GM23338 (cell line): ENCODE measurements at regions not wholly inside any gene's neighbourhood (a gene's known extent, or its start where the extent isn't known, plus 50 kb on each side); places are given as distances from the start of the nearest gene placed in this dataset.

Experiments
- ATAC-seq: fragments of 200-7000 bp; cut with Tn5 transposase; 3 replicates; pipeline ENCODE4 v1.9.1; 2020
- DNase-seq: peaks from one replicate; pipeline ENCODE4 v3.0.0-alpha.2; 2015; ENCODE audit warnings: low spot score
- H2AFZ ChIP-seq: fragments of 200-600 bp; sonication (generic); 2 replicates; pipeline ENCODE4 v1.8.0; 2016; ENCODE audit warnings: antibody characterized with exemption, mild to moderate bottlenecking, moderate library complexity
- H3F3A ChIP-seq: fragments of 200-600 bp; sonication (generic); replicated peaks from 2 replicates; pipeline ENCODE4 v1.8.0; 2017; ENCODE audit warnings: antibody characterized with exemption, mixed run types, low read depth
- H3K27ac ChIP-seq: fragments of 200-600 bp; sonication (generic); 2 replicates; pipeline ENCODE4 v1.6.1; 2016; ENCODE audit warnings: low read depth
- H3K27me3 ChIP-seq: fragments of 200-600 bp; sonication (generic); 2 replicates; pipeline ENCODE4 v1.8.0; 2016; ENCODE audit warnings: mild to moderate bottlenecking, mixed run types, moderate library complexity; ENCODE audit not compliant: insufficient read depth
- H3K36me3 ChIP-seq: fragments of 200-600 bp; sonication (generic); 2 replicates; pipeline ENCODE4 v1.8.0; 2016; ENCODE audit warnings: mild to moderate bottlenecking; ENCODE audit not compliant: insufficient read depth
- H3K4me1 ChIP-seq: fragments of 200-600 bp; sonication (generic); 2 replicates; pipeline ENCODE4 v1.8.0; 2016; ENCODE audit warnings: mild to moderate bottlenecking, moderate library complexity; ENCODE audit not compliant: insufficient read depth
- H3K4me2 ChIP-seq: fragments of 200-600 bp; sonication (generic); 2 replicates; pipeline ENCODE4 v1.7.1; 2017; ENCODE audit warnings: mixed run types
- H3K4me3 ChIP-seq: fragments of 200-600 bp; sonication (generic); 2 replicates; pipeline ENCODE4 v1.6.1; 2016; ENCODE audit warnings: mixed run types
- H3K79me2 ChIP-seq: fragments of 200-600 bp; sonication (generic); replicated peaks from 2 replicates; pipeline ENCODE4 v1.8.0; 2017; ENCODE audit warnings: mild to moderate bottlenecking; ENCODE audit not compliant: insufficient read depth
- H3K9me2 ChIP-seq: fragments of 200-600 bp; sonication (generic); 2 replicates; pipeline ENCODE4 v1.8.0; 2017; ENCODE audit not compliant: insufficient read depth
- H4K20me1 ChIP-seq: fragments of 200-600 bp; sonication (generic); replicated peaks from 2 replicates; pipeline ENCODE4 v1.8.0; 2017; ENCODE audit warnings: mild to moderate bottlenecking; ENCODE audit not compliant: insufficient read depth
- H3K27ac Mint-ChIP-seq: 2 replicates; pipeline ENCODE4 v1.8.0; 2020; ENCODE audit warnings: inconsistent platforms, mild to moderate bottlenecking, moderate library complexity, mixed read lengths
- H3K27me3 Mint-ChIP-seq: 3 replicates; pipeline ENCODE4 v1.8.0; 2022; ENCODE audit warnings: low read depth, mild to moderate bottlenecking, moderate library complexity, mixed read lengths, inconsistent platforms; ENCODE audit not compliant: insufficient read depth, poor library complexity
- H3K36me3 Mint-ChIP-seq: 3 replicates; pipeline ENCODE4 v1.8.0; 2021; ENCODE audit warnings: low read depth, mild to moderate bottlenecking, inconsistent platforms, moderate library complexity, mixed read lengths
- H3K4me1 Mint-ChIP-seq: 3 replicates; pipeline ENCODE4 v1.8.0; 2020; ENCODE audit warnings: mild to moderate bottlenecking, inconsistent platforms, mixed read lengths
- H3K4me3 Mint-ChIP-seq: 3 replicates; pipeline ENCODE4 v1.8.0; 2021; ENCODE audit warnings: moderate library complexity, mild to moderate bottlenecking, inconsistent platforms, mixed read lengths
- H3K9me3 Mint-ChIP-seq: 3 replicates; pipeline ENCODE4 v1.8.0; 2020; ENCODE audit warnings: moderate library complexity, mild to moderate bottlenecking, inconsistent platforms, mixed read lengths
- EZH2 ChIP-seq: fragments of 200-600 bp; sonication (generic); IDR thresholded peaks from one replicate; pipeline ENCODE4 v1.8.0; 2017; ENCODE audit warnings: antibody characterized with exemption, mild to moderate bottlenecking, low read depth; ENCODE audit not compliant: unreplicated experiment
- EZH2phosphoT487 ChIP-seq: fragments of 200-600 bp; sonication (generic); IDR thresholded peaks from one replicate; pipeline ENCODE4 v1.8.1; 2018; ENCODE audit warnings: antibody characterized with exemption; ENCODE audit not compliant: unreplicated experiment
- JUNB ChIP-seq: IDR thresholded peaks from one replicate; pipeline ENCODE4 v1.6.1; 2016; ENCODE audit warnings: antibody characterized with exemption; ENCODE audit not compliant: unreplicated experiment
- ZNF114 ChIP-seq: fragments of 250-450 bp; sonication (Bioruptor Pico); IDR thresholded peaks from 2 replicates; pipeline ENCODE4 v1.5.0; 2020; ENCODE audit warnings: mild to moderate bottlenecking, moderate library complexity
- TF ChIP-seq, protein P1 (sequence below), 2 experiments: fragments of 200-600 bp in 1 of 2; sonication (generic) in 1 of 2; conservative IDR thresholded peaks; 2 replicates each; pipeline versions ENCODE4 v1.5.1 to v1.6.1; 2016 to 2017; ENCODE audit warnings: antibody characterized with exemption in 2 of 2, low read depth in 2 of 2, mild to moderate bottlenecking in 2 of 2, moderate library complexity in 1 of 2
- TF ChIP-seq, protein P2 (sequence below): fragments of 250-450 bp; sonication (Bioruptor Pico); IDR thresholded peaks from 2 replicates; pipeline ENCODE4 v1.5.0; 2020; ENCODE audit warnings: mild to moderate bottlenecking, moderate library complexity
- TF ChIP-seq, protein P3 (sequence below): IDR thresholded peaks from one replicate; pipeline ENCODE4 v1.6.1; 2018; ENCODE audit warnings: antibody characterized with exemption; ENCODE audit not compliant: unreplicated experiment
- TF ChIP-seq, protein P4 (sequence below): IDR thresholded peaks from 2 replicates; pipeline ENCODE4 v1.6.1; 2016; ENCODE audit warnings: antibody characterized with exemption

DNA sequence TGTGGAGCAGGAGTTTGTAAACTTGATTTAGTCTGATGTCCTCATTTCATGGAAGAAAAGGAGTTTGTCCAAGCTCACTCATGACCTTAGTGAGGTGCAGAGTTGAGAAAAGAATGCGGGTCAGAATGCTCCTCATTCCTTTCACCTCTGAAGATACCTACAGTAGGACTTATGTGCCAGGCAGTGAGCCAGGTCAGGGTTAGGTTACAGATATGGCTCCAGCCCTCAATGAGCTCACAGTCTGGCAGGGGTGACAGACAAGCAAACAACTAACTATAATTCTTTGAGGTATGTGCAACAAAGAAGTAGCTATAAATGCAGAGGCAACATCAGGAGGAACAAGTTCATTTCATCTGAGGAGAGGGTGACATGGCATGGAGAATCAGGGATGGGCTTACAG lies 102.5 kb downstream of the SPATA31D1 start:
- H3K27ac Mint-ChIP-seq = no peak overlapping the region
- no peak for DNase-seq
- Histone ChIP-seq H3K4me3 (no peak overlapping the region), H3K79me2 (no peaks in the 10 kb centered on the region), H3K9me2 (peaks cover 7% of the 10 kb centered on the region; the same call in 1 of the 2 replicates), H3K27ac (no peak overlapping the region), H4K20me1 (no peaks in the 10 kb centered on the region), H3K36me3 (no peaks in the 10 kb centered on the region), H3K27me3 (no peaks in the 10 kb centered on the region), H3K4me1 (no peaks in the 10 kb centered on the region), H3F3A (no peaks in the 10 kb centered on the region), H3K4me2 (no peak overlapping the region), H2AFZ (no peak overlapping the region)
- H3K36me3 Mint-ChIP-seq = no peaks in the 10 kb centered on the region
- ATAC-seq = no peak
- no peaks in the 10 kb centered on the region; the same call in 2 of the 3 replicates for H3K9me3 Mint-ChIP-seq
- peaks cover 2% of the 10 kb centered on the region for H3K27me3 Mint-ChIP-seq
- H3K4me3 Mint-ChIP-seq = no peak overlapping the region
- no peak for TF ChIP-seq EZH2phosphoT487
- TF ChIP-seq ZNF114 (CRISPR knock-in tag) = no peak
- TF ChIP-seq JUNB = no peak
- TF ChIP-seq, protein P1, sequence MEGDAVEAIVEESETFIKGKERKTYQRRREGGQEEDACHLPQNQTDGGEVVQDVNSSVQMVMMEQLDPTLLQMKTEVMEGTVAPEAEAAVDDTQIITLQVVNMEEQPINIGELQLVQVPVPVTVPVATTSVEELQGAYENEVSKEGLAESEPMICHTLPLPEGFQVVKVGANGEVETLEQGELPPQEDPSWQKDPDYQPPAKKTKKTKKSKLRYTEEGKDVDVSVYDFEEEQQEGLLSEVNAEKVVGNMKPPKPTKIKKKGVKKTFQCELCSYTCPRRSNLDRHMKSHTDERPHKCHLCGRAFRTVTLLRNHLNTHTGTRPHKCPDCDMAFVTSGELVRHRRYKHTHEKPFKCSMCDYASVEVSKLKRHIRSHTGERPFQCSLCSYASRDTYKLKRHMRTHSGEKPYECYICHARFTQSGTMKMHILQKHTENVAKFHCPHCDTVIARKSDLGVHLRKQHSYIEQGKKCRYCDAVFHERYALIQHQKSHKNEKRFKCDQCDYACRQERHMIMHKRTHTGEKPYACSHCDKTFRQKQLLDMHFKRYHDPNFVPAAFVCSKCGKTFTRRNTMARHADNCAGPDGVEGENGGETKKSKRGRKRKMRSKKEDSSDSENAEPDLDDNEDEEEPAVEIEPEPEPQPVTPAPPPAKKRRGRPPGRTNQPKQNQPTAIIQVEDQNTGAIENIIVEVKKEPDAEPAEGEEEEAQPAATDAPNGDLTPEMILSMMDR (conservative IDR thresholded peaks at IDR 0.05; ENCODE audit: low read depth in 2 of 2) = no peak
- TF ChIP-seq, protein P2, sequence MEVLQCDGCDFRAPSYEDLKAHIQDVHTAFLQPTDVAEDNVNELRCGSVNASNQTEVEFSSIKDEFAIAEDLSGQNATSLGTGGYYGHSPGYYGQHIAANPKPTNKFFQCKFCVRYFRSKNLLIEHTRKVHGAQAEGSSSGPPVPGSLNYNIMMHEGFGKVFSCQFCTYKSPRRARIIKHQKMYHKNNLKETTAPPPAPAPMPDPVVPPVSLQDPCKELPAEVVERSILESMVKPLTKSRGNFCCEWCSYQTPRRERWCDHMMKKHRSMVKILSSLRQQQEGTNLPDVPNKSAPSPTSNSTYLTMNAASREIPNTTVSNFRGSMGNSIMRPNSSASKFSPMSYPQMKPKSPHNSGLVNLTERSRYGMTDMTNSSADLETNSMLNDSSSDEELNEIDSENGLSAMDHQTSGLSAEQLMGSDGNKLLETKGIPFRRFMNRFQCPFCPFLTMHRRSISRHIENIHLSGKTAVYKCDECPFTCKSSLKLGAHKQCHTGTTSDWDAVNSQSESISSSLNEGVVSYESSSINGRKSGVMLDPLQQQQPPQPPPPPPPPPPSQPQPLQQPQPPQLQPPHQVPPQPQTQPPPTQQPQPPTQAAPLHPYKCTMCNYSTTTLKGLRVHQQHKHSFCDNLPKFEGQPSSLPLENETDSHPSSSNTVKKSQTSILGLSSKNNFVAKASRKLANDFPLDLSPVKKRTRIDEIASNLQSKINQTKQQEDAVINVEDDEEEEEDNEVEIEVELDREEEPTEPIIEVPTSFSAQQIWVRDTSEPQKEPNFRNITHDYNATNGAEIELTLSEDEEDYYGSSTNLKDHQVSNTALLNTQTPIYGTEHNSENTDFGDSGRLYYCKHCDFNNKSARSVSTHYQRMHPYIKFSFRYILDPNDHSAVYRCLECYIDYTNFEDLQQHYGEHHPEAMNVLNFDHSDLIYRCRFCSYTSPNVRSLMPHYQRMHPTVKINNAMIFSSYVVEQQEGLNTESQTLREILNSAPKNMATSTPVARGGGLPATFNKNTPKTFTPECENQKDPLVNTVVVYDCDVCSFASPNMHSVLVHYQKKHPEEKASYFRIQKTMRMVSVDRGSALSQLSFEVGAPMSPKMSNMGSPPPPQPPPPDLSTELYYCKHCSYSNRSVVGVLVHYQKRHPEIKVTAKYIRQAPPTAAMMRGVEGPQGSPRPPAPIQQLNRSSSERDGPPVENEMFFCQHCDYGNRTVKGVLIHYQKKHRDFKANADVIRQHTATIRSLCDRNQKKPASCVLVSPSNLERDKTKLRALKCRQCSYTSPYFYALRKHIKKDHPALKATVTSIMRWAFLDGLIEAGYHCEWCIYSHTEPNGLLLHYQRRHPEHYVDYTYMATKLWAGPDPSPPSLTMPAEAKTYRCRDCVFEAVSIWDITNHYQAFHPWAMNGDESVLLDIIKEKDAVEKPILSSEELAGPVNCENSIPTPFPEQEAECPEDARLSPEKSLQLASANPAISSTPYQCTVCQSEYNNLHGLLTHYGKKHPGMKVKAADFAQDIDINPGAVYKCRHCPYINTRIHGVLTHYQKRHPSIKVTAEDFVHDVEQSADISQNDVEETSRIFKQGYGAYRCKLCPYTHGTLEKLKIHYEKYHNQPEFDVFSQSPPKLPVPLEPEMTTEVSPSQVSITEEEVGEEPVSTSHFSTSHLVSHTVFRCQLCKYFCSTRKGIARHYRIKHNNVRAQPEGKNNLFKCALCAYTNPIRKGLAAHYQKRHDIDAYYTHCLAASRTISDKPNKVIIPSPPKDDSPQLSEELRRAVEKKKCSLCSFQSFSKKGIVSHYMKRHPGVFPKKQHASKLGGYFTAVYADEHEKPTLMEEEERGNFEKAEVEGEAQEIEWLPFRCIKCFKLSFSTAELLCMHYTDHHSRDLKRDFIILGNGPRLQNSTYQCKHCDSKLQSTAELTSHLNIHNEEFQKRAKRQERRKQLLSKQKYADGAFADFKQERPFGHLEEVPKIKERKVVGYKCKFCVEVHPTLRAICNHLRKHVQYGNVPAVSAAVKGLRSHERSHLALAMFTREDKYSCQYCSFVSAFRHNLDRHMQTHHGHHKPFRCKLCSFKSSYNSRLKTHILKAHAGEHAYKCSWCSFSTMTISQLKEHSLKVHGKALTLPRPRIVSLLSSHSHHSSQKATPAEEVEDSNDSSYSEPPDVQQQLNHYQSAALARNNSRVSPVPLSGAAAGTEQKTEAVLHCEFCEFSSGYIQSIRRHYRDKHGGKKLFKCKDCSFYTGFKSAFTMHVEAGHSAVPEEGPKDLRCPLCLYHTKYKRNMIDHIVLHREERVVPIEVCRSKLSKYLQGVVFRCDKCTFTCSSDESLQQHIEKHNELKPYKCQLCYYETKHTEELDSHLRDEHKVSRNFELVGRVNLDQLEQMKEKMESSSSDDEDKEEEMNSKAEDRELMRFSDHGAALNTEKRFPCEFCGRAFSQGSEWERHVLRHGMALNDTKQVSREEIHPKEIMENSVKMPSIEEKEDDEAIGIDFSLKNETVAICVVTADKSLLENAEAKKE = no peak
- no peak for TF ChIP-seq EZH2
- TF ChIP-seq, protein P3, sequence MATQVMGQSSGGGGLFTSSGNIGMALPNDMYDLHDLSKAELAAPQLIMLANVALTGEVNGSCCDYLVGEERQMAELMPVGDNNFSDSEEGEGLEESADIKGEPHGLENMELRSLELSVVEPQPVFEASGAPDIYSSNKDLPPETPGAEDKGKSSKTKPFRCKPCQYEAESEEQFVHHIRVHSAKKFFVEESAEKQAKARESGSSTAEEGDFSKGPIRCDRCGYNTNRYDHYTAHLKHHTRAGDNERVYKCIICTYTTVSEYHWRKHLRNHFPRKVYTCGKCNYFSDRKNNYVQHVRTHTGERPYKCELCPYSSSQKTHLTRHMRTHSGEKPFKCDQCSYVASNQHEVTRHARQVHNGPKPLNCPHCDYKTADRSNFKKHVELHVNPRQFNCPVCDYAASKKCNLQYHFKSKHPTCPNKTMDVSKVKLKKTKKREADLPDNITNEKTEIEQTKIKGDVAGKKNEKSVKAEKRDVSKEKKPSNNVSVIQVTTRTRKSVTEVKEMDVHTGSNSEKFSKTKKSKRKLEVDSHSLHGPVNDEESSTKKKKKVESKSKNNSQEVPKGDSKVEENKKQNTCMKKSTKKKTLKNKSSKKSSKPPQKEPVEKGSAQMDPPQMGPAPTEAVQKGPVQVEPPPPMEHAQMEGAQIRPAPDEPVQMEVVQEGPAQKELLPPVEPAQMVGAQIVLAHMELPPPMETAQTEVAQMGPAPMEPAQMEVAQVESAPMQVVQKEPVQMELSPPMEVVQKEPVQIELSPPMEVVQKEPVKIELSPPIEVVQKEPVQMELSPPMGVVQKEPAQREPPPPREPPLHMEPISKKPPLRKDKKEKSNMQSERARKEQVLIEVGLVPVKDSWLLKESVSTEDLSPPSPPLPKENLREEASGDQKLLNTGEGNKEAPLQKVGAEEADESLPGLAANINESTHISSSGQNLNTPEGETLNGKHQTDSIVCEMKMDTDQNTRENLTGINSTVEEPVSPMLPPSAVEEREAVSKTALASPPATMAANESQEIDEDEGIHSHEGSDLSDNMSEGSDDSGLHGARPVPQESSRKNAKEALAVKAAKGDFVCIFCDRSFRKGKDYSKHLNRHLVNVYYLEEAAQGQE = no peak
- TF ChIP-seq, protein P4, sequence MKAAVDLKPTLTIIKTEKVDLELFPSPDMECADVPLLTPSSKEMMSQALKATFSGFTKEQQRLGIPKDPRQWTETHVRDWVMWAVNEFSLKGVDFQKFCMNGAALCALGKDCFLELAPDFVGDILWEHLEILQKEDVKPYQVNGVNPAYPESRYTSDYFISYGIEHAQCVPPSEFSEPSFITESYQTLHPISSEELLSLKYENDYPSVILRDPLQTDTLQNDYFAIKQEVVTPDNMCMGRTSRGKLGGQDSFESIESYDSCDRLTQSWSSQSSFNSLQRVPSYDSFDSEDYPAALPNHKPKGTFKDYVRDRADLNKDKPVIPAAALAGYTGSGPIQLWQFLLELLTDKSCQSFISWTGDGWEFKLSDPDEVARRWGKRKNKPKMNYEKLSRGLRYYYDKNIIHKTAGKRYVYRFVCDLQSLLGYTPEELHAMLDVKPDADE = no peak
- no peaks in the 10 kb centered on the region for H3K4me1 Mint-ChIP-seq
